ENCODE measurements at regions not wholly inside any gene's neighbourhood (a gene's known extent, or its start where the extent isn't known, plus 50 kb on each side); places are given as distances from the start of the nearest gene placed in this dataset.

DNA sequence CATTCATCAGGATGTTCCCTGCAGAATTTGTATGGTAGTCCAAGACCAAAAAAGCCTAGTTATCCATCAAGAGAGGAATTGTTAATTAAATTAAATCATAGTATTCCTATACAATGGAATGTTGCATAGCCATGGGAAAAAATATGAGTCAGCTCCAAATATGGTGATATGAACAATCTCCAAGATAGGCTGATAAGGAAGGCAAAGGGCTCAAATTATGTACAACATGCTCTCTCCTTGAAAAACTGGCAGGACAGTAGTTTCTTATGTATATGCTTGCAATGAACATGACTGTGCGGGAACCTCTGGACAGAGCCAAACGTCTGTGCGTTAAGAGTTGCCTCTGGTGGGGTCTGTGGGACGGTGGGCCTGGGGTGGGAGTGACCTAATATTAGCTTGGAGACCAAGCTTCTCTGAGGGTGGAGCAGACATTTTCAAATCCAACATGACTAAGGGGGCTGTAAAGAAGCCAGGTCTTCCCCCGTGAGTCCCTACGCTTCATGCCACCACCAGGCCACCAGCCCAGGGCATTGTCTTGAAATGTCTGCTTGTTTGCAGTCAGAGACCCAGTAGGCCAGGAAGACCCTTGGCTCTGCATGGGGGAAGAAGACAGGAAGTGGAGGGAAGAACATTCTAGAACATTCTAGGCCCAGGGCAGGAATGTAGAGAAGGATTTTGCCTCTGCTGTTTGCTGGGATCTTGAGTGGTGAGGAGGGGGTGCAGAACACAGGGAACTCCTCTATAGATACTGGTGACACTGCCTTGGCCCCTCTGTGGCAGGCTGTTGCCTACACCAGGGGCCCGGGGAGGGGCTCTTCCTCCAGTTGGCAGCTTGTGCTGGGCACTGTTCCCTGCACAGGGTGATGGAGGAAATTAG, 244.0 kb upstream of the HS6ST1 start:
- no peaks in the 10 kb centered on the region for H3K4me1 ChIP-seq
- DNase-seq (no peak), ATAC-seq (no peak)
- TF ChIP-seq, protein P1, sequence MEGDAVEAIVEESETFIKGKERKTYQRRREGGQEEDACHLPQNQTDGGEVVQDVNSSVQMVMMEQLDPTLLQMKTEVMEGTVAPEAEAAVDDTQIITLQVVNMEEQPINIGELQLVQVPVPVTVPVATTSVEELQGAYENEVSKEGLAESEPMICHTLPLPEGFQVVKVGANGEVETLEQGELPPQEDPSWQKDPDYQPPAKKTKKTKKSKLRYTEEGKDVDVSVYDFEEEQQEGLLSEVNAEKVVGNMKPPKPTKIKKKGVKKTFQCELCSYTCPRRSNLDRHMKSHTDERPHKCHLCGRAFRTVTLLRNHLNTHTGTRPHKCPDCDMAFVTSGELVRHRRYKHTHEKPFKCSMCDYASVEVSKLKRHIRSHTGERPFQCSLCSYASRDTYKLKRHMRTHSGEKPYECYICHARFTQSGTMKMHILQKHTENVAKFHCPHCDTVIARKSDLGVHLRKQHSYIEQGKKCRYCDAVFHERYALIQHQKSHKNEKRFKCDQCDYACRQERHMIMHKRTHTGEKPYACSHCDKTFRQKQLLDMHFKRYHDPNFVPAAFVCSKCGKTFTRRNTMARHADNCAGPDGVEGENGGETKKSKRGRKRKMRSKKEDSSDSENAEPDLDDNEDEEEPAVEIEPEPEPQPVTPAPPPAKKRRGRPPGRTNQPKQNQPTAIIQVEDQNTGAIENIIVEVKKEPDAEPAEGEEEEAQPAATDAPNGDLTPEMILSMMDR (IDR thresholded peaks at IDR 0.05 in 4 of 5, conservative IDR thresholded peaks at IDR 0.05 in 1 of 5), result no peak
- TF ChIP-seq POLR2A (IDR thresholded peaks at IDR 0.05), result no peak
- H3K27ac ChIP-seq, result no peak overlapping the region
- intact Hi-C loops (cut with DNase I; ENCODE audit: low total_unique reads) (no loop called here), in situ Hi-C loops (cut with MboI; ENCODE audit: low sequenced_read_pairs in 4 of 4) (no loop called here)
- no peaks in the 10 kb centered on the region for H3K9me3 ChIP-seq
- H3K36me3 ChIP-seq, result no peaks in the 10 kb centered on the region
- no peak overlapping the region for H3K4me3 ChIP-seq
- no peaks in the 10 kb centered on the region for H3K27me3 ChIP-seq

DNA sequence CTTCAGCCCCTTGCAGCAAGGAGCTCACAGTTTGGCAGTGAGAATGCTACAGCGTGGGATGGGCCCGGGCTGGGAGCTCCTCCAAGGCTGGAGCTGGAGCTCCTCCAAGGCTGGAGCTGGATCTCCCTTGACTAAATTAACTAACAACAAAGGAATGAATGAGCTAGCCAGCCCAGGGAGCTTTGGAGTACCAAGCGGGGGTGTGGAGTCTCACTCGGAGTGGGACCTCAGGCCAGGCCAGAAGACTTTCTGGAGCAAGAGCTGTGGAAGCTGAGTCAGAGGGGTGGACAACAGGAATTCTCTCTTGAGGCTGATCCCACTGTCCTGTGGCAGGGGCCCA, 244.7 kb upstream of the HS6ST1 start:
- Histone ChIP-seq H3K27me3 (no peaks in the 10 kb centered on the region), H3K4me3 (no peak overlapping the region), H3K4me1 (no peaks in the 10 kb centered on the region), H3K27ac (no peak overlapping the region), H3K36me3 (no peaks in the 10 kb centered on the region), H3K9me3 (no peaks in the 10 kb centered on the region)
- in situ Hi-C loops (cut with MboI; ENCODE audit: low sequenced_read_pairs in 4 of 4), result no loop called here
- peak; percentile 65 to 68 for ATAC-seq
- intact Hi-C loops (cut with DNase I; ENCODE audit: low total_unique reads), result no loop called here
- DNase-seq, result peak; percentile 27 to 59
- TF ChIP-seq POLR2A (IDR thresholded peaks at IDR 0.05), result no peak

DNA sequence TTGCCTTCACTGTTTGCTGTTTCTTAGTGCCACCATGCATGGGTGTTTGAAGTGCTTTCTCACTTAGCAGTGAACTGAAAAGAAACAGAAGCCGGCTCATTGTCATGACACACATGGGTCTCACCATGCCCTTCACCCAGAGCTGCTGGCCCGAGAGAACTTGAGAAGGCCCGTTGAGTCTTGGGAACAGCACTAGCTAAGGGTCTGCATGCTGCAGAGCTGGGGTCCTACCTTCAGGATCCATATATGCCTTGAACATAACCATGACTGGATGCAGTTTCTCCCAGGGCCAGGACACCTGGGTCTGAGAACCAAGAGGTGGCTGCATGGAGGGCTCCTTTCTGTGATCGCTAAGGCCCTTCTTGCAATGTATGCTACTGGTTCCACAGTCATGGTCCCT, 245.5 kb upstream of the HS6ST1 start:
- no peaks in the 10 kb centered on the region for H3K27me3 ChIP-seq
- no peaks in the 10 kb centered on the region for H3K9me3 ChIP-seq
- in situ Hi-C loops (cut with MboI; ENCODE audit: low sequenced_read_pairs in 4 of 4), result no loop called here
- no peak overlapping the region for H3K4me3 ChIP-seq
- H3K4me1 ChIP-seq, result no peaks in the 10 kb centered on the region
- no peak for ATAC-seq
- no peaks in the 10 kb centered on the region for H3K36me3 ChIP-seq
- TF ChIP-seq POLR2A (IDR thresholded peaks at IDR 0.05), result no peak
- TF ChIP-seq, protein P1 (IDR thresholded peaks at IDR 0.05 in 4 of 5, conservative IDR thresholded peaks at IDR 0.05 in 1 of 5), result no peak
- intact Hi-C loops (cut with DNase I; ENCODE audit: low total_unique reads), result no loop called here
- H3K27ac ChIP-seq, result no peak overlapping the region
- no peak for DNase-seq

DNA sequence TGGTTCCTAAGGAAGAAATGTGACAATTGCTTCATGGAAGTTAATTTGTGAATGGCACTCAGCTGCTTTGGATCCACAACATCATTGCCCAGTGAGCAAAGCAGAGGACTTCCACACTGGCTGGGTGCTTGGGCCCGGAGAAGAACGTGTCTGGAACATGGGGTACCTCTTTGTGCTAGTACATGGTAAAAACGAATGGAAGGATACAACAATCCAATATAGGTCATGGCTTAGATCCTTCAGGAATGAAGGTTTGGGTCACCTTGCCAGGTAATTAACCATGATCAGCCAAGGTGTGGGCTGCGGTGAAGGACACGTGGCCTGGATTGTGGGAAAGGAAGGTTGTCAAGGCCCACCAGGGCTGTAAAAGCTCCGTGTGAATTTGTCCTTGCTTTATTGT, 245.9 kb upstream of the HS6ST1 start:
- no peaks in the 10 kb centered on the region for H3K27me3 ChIP-seq
- H3K27ac ChIP-seq, result no peak overlapping the region
- TF ChIP-seq, protein P1 (IDR thresholded peaks at IDR 0.05 in 4 of 5, conservative IDR thresholded peaks at IDR 0.05 in 1 of 5), result no peak
- no peak for TF ChIP-seq POLR2A (IDR thresholded peaks at IDR 0.05)
- no peak for DNase-seq
- no peak for ATAC-seq
- H3K9me3 ChIP-seq, result no peaks in the 10 kb centered on the region
- H3K36me3 ChIP-seq, result no peaks in the 10 kb centered on the region
- no peaks in the 10 kb centered on the region for H3K4me1 ChIP-seq
- in situ Hi-C loops (cut with MboI; ENCODE audit: low sequenced_read_pairs in 4 of 4), result no loop called here
- intact Hi-C loops (cut with DNase I; ENCODE audit: low total_unique reads), result no loop called here
- H3K4me3 ChIP-seq, result no peak overlapping the region

DNA sequence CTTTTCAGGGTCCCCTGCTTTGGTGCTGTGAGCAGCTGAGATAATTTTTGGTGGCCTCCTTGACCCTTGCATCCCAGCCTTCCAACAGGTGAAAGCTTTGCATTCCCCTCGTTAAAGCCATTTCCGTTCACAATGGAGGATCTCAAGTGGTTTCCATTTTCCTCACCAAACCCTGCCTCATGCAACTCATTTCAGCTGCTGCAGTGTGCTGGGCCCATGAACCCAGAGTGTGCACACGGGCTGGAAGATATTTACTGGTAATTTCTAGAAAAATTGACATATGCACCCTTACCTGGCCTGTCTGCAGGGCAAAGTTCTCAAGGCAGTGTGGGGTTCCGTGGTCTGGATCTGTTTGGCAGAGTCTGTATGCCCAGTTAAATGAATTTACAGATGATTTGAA, 246.8 kb upstream of the HS6ST1 start:
- DNase-seq, result no peak
- TF ChIP-seq, protein P1 (IDR thresholded peaks at IDR 0.05 in 4 of 5, conservative IDR thresholded peaks at IDR 0.05 in 1 of 5), result no peak
- no peak for TF ChIP-seq POLR2A (IDR thresholded peaks at IDR 0.05)

More for the DNA sequence above, 246.8 kb upstream of the HS6ST1 start:
- Histone ChIP-seq H3K4me1 (no peaks in the 10 kb centered on the region), H3K27ac (no peak overlapping the region), H3K27me3 (no peaks in the 10 kb centered on the region), H3K9me3 (no peaks in the 10 kb centered on the region), H3K36me3 (no peaks in the 10 kb centered on the region), H3K4me3 (no peak overlapping the region)
- ATAC-seq, result no peak
- intact Hi-C loops (cut with DNase I; ENCODE audit: low total_unique reads) (no loop called here), in situ Hi-C loops (cut with MboI; ENCODE audit: low sequenced_read_pairs in 4 of 4) (no loop called here)
